Stomach smooth muscle (tissue), 2 donors: ENCODE measurements at regions not wholly inside any gene's neighbourhood (a gene's known extent, or its start where the extent isn't known, plus 50 kb on each side); places are given as distances from the start of the nearest gene placed in this dataset.
"Not testable (repeated sequence)": the region's sequence is repeated elsewhere in the genome, so short reads cannot be mapped to it uniquely, and the experiment has no call there.

ENCODE experiments used
- H3K27ac ChIP-seq: one replicate; pipeline ENCODE4 v1.7.0; 2013; ENCODE audit warnings: mild to moderate bottlenecking, low read length, inconsistent platforms
- H3K27me3 ChIP-seq, 2 donors: one replicate each; pipeline ENCODE4 v1.7.0; 2013; ENCODE audit warnings: low read length in 2 of 2; ENCODE audit not compliant: insufficient read depth in 2 of 2, control insufficient read depth in 1 of 2
- H3K36me3 ChIP-seq, 2 donors: one replicate each; pipeline ENCODE4 v1.7.0; 2013; ENCODE audit warnings: low read length in 2 of 2; ENCODE audit not compliant: control insufficient read depth in 2 of 2, insufficient read depth in 2 of 2
- H3K4me1 ChIP-seq: one replicate; pipeline ENCODE4 v1.7.0; 2013; ENCODE audit warnings: low read length; ENCODE audit not compliant: control insufficient read depth, insufficient read depth
- H3K4me3 ChIP-seq, 2 donors: one replicate each; pipeline ENCODE4 v1.7.0; 2013; ENCODE audit warnings: low read length in 2 of 2
- H3K9ac ChIP-seq, 2 donors: one replicate each; pipeline ENCODE4 v1.7.0; 2013; ENCODE audit warnings: low read length in 2 of 2, mild to moderate bottlenecking in 1 of 2
- H3K9me3 ChIP-seq, 2 donors: one replicate each; pipeline ENCODE4 v1.7.0; 2013; ENCODE audit warnings: low read length in 2 of 2; ENCODE audit not compliant: control insufficient read depth in 2 of 2
- donor health status: healthy.
- donor health status: Pancreatic carcinoma.

DNA sequence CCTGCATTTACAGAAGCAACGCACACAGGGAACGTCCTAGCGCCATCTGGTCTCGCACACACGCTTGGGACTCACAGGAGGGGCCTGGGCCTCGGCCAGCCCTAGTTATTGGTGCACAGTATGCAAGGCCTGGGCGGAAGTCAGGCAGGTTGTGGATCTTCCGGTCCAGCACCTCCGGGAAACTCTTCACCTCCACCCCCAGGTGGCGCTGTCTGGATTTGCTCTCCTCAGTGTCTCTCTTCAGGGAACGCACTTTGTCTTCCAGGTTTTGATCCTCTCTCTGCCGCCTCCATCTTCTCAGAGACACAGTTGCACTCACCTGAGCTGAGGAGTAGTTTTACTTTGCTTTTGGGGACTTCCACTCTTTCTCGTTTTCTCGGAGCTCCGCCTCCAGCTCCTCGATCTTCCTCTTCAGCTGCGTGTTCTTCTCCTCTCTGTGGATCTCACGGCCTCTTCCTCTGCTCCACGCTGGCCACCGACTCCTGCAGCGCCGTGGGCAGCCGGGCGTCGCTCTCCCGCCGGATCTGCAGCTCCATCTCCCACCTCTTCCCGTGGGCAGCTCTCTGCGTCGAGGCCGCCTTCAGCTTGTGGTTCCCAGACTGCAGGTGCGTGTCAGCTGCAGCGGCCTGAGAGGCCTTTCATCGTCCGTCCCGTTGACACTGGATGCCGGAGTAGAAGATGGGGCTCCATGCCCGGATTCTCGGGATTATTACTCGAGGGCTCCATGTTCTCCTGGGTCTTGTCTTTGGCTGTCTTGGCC lies 933.8 kb downstream of the TMEM121 start:
- Histone ChIP-seq H3K9me3 (no peaks in the 10 kb centered on the region), H3K4me3 (no peak overlapping the region), H3K27me3 (no peaks in the 10 kb centered on the region), H3K4me1 (no peaks in the 10 kb centered on the region), H3K27ac (no peak overlapping the region), H3K9ac (no peak overlapping the region), H3K36me3 (no peaks in the 10 kb centered on the region)

DNA sequence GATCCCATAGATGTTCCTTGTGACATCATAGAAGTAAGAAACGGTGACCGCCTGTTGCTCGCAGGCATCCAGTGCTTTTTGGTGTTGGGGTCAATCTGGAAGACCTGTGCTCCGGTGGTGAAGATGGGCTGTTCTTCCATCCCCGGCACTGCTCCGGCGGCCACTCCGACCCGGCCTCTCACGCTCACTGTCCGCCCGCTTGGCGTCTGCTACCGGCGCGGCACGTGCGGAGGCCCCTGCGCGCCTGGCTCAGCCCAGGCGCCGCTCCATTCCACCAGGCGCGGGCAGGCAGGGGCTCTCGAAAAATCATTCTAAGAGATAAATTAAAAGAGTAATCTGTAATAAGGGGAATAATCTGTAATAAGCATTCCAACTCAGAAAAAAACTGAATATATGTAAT lies 934.5 kb downstream of the TMEM121 start:
- Histone ChIP-seq H3K9me3 (no peaks in the 10 kb centered on the region), H3K4me3 (no peak overlapping the region), H3K27me3 (no peaks in the 10 kb centered on the region), H3K36me3 (no peaks in the 10 kb centered on the region), H3K9ac (no peak overlapping the region), H3K27ac (no peak overlapping the region), H3K4me1 (no peaks in the 10 kb centered on the region)

DNA sequence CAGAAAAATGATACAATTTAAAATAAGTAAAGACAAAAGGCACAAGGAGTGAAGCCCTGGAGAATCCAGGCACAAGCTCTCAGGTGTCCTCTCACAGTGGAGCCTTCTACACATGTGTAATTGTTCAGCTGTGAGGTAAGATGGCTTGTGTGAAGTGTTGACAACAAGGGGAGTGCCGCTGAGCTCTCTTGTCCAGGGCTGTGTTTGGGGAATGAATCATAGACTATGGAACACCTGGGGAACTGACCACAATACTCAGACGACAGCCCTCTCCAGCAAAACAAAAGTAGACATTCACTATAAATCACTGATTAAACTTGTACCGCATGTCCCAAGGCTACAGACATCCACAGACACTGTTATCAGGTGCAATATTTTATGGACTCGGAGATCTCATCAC lies 940.1 kb downstream of the TMEM121 start:
- H3K27me3 ChIP-seq, H3K9ac ChIP-seq, H3K9me3 ChIP-seq, H3K4me3 ChIP-seq, H3K27ac ChIP-seq, H3K36me3 ChIP-seq, H3K4me1 ChIP-seq: not testable (repeated sequence)

DNA sequence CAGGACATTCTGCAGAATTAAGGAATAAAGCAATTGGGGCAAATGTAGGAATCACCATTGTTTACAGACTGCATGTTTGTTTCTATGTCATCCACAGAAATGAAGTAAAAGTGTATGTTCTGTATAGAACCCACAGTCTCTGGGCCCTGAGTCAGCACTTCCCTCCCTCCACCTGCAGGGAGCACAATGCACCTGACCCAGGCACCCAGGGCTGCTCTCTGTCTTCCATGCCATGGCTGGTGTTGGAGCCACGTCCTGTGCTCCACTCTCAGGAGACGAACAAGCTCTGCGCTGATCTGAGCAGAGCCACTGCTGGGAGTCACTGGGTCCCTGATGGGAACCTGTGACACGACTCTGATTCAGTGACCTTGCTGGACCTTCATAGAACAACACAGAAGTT lies 942.5 kb downstream of the TMEM121 start:
- not testable (repeated sequence) for H3K9me3 ChIP-seq, H3K27me3 ChIP-seq, H3K9ac ChIP-seq, H3K36me3 ChIP-seq, H3K27ac ChIP-seq, H3K4me1 ChIP-seq, H3K4me3 ChIP-seq

GRCh38 chr14:106470028-106470427 lies 943.6 kb downstream of the TMEM121 start:
- not testable (repeated sequence) for H3K4me1 ChIP-seq, H3K27me3 ChIP-seq, H3K27ac ChIP-seq, H3K9ac ChIP-seq, H3K9me3 ChIP-seq, H3K36me3 ChIP-seq, H3K4me3 ChIP-seq

DNA sequence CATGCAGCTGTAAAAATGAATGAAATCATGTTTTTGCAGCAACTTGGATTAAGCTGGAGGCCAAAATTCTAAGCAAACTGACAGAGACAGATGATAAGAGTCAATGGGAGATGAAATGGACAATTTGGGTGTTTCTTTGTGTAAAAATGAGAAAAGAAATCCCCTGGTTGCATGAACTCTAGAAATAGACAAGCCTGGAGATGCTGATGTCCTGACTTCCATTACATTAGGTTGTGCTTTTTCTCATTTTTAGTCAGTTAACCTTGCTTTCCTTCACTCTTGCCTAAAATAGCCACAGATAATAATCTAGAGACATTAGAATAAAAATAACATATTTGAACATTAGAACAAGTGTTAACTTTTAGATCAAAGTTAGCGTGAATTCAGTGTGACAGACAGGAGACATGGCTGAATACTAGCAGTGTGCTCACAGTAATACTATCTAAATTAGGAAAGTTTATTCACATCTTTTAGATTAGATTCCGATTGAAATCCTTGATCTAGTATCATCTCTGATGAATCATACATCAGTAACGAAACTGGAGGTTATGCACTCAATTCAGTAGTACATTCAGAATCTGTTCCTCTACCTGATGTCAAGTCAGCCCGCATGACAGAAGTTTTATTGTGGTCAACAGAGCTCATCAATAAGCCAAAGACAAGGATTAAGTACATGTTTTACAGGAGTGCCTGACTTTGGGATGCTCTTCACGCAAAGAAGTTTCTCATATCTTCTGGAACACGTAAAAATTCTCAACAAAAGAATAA lies 948.1 kb downstream of the TMEM121 start:
- not testable (repeated sequence) for H3K9ac ChIP-seq, H3K27me3 ChIP-seq, H3K9me3 ChIP-seq, H3K36me3 ChIP-seq, H3K27ac ChIP-seq, H3K4me1 ChIP-seq, H3K4me3 ChIP-seq

GRCh38 chr14:106475214-106475613 lies 948.8 kb downstream of the TMEM121 start:
- H3K36me3 ChIP-seq, H3K4me1 ChIP-seq, H3K9ac ChIP-seq, H3K4me3 ChIP-seq, H3K9me3 ChIP-seq, H3K27me3 ChIP-seq, H3K27ac ChIP-seq: not testable (repeated sequence)

DNA sequence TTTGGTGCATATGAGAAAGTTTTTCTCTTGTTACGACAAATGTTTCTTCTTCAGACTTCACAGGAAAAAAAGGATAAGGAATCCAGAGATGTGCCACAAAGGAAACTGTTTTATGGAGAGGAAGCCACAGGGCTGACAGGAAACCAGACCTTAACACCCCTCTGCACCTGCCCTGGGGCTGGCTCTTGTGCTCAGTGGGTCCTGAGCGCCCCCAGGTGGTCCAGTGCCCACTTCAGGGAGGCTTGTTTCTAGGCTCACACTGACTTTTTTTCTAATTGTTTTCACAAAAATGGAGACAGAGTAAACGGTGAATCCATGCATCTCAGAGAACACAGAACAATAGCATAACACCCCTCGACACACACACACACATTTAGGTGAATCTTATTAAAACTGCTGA lies 951.2 kb downstream of the TMEM121 start:
- not testable (repeated sequence) for H3K4me3 ChIP-seq, H3K36me3 ChIP-seq, H3K9me3 ChIP-seq, H3K4me1 ChIP-seq, H3K27me3 ChIP-seq, H3K27ac ChIP-seq, H3K9ac ChIP-seq

DNA sequence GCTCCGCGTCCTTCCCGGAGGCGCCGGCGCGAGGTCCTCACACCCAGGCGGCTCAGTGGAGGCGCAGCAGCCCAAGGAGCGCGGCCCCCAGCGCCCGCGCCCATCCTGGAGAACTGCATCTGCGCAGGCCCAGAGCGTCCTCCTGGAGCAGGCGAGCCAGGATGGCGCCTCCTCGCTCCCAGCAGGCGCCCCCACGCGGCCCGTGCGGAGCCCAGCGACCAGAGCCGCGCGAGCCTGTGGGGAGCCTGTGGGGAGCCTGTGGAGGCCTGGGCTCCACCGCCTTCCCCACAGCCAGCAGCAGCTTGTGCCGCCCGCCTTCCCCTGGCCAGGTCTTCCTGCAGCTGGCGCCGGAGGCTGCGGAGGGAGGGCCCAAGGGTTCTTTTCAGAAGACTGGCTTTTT lies 953.9 kb downstream of the TMEM121 start:
- not testable (repeated sequence) for H3K4me3 ChIP-seq, H3K36me3 ChIP-seq, H3K27me3 ChIP-seq, H3K27ac ChIP-seq, H3K9ac ChIP-seq, H3K9me3 ChIP-seq, H3K4me1 ChIP-seq

DNA sequence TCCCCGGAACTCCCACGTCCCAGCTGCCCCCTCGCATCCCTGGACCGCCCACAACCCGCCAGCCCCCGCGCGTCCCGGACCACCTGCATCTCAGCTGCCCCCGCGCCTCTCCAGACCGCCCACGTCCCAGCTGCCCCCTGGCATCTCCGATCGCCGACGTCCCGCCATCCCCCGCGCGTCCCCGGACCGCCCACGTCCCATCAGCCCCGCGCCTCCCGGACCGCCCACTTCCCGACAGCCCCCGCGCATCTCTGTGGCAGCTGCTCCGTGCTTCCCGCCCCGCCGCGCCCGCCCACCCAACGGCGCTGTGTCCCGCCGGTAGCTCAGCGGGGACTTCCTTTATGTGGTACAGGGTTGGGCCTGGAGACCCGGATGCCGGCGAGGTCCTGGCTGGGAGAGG lies 955.8 kb downstream of the TMEM121 start:
- not testable (repeated sequence) for H3K9me3 ChIP-seq, H3K27me3 ChIP-seq, H3K36me3 ChIP-seq, H3K9ac ChIP-seq, H3K4me3 ChIP-seq, H3K4me1 ChIP-seq, H3K27ac ChIP-seq

GRCh38 chr14:106487600-106487999 lies 961.2 kb downstream of the TMEM121 start:
- H3K9me3 ChIP-seq: no peaks in the 10 kb centered on the region
- H3K4me3 ChIP-seq: no peak overlapping the region
- H3K27ac ChIP-seq: no peak overlapping the region
- H3K36me3 ChIP-seq: no peaks in the 10 kb centered on the region
- no peaks in the 10 kb centered on the region for H3K27me3 ChIP-seq
- no peaks in the 10 kb centered on the region for H3K4me1 ChIP-seq
- no peak overlapping the region for H3K9ac ChIP-seq
